GM18867 (cell line): ENCODE measurements at regions not wholly inside any gene's neighbourhood (a gene's known extent, or its start where the extent isn't known, plus 50 kb on each side); places are given as distances from the start of the nearest gene placed in this dataset.
"Not testable (repeated sequence)": the region's sequence is repeated elsewhere in the genome, so short reads cannot be mapped to it uniquely, and the experiment has no call there.

Experiments
- ATAC-seq: cut with Tn5 transposase; IDR thresholded peaks from one replicate; pipeline ENCODE4 v1.9.1; 2021; ENCODE audit warnings: mild to moderate bottlenecking, moderate library complexity; ENCODE audit not compliant: unreplicated experiment

DNA sequence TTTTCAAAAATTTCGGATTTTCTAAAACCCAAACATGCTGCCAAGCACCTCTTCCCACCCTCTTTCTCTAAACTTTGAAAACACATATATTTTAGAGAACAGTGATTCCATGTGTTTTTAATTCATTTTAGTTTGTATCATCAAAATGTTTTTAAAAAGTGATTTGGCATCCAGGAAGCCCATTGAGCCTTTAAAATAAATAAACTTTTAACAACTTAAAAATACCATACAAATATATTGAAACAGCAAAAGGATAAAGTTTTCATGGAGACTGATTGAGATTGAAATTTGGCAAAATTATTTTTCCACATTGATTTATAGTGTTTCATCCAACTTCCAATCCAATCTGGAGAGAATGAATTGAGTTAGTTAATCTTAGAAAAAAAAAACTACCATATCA, 374.7 kb downstream of the CD109 start:
- ATAC-seq = no peak

DNA sequence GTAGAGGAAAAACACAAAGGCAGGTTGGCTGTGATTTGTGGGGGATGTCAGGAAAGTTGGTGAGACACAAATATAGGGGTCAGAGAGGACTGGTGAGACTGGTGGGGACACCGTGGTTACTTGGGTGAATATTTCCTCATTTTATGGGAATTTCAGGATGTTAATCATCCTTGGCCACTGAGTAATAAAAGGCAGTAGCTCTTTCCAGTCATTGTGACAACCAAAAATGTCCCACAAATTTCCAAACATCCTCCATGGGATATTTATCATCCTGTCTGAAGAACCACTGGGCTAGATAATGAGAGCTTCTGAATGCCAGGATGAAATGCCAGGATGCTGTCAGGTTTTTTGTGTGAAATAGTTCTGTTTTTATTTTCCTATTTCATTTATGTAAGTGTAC, 374.1 kb downstream of the CD109 start:
- ATAC-seq = no peak

DNA sequence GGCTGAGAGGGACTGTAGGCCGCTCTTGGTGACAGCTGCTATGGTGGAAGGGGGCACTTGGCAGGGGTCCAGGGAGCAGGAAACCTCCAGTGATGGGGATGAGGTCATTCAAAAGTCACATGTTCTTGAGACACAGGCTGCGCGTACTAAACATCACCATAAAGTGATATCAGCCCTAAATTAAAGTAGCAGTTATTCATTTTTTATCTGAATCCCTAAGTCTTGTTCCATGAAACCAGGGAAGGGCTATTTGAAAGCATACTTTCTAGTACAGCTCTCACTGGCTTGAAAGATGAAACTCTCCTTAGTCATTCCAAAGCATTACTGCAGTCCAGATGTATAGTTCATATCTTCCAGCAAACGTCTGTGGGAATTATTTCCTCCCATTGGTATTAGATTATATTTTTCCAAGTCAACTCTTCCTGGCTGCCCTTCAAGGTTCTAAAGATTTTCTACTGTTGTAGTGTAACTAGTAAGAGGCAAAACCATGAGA, 373.1 kb downstream of the CD109 start:
- ATAC-seq = no peak

DNA sequence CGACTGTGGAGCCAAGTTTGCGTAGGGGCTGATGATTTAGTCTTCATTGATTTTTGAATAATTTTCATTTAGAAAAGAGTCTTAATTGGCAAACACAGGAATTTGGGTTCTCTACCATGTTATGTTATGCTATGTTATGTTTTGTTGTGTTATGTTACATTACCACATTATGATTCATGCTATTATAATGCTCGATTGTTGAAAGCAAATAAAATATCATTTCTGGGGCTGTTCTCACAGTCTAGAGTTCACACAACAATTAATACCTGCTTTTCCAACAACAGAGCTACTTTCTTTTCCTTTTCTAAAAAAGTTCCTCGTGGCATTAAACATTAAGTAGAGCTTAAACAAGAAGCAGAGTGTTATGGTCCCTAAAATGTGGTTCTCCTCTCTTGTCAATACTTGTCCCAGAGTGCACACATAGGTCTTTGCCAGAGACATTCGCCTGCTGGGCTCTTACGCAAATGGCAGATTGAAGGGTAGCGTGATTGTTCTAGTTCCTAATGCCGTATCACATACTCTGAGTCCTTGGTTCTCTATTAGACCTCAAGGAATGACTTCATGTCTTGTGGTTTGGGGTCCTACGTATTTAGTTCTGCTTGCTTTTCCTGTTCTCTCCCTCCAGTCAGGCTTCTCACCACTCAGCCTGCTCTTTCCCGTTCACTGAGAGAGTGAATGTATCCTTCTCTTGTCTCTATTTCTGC, 370.3 kb downstream of the CD109 start:
- no peak for ATAC-seq

DNA sequence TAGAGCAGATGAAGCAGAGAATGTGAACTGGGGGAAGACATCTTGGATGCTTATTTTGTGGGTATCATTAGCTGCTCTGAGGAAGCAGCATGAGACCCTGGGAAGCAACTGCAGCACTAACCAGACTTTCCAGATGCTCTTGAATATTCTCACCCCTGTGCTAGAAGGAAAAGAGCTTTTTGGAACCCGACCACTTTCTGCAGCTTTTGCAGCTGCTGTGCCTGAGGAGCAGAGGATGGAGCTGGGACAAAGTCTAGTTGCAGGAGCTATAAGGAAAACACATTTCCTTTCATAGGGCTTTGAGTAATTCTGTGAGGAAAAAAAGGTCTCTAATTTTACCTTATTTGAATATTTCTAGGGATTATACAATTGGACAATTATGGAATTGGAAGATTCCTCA, 369.7 kb downstream of the CD109 start:
- no peak for ATAC-seq

DNA sequence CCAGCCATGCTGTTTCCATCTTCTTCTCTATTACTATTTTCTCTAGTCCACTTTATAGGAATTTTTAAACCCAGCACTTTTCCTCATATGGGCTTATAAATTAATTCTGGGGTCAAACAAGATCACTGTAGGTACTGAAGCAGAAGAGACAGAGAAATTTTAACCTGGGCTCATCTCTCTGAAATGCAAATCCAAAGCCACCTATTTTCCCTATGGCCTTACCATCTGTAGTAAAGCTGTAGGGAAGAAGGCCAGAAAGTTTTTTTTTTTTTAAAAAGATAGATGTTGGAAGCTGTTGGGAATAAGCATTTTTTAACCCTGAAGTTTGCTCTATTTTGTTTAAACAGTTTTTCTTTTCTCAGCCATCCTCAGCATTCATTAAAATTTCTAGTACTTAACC, 367.4 kb downstream of the CD109 start:
- no peak for ATAC-seq

DNA sequence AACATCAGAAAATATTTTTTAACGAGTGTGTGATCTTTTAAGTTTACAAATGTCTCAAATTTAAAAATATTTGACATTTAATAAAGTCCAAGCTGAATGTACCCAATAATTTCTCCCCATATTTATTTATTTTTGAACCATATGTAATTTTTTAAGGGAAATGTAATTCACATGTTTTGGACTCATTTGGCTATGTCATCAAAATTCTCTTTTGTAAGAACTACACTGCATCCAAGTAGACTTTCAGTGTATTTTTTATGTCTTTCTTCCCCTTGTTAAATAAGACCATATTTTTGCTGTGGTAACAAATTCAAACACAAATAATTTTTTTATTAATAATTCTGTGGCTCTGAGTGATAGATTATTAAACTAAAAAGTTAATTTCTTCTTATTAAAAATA, 365.2 kb downstream of the CD109 start:
- ATAC-seq = no peak

DNA sequence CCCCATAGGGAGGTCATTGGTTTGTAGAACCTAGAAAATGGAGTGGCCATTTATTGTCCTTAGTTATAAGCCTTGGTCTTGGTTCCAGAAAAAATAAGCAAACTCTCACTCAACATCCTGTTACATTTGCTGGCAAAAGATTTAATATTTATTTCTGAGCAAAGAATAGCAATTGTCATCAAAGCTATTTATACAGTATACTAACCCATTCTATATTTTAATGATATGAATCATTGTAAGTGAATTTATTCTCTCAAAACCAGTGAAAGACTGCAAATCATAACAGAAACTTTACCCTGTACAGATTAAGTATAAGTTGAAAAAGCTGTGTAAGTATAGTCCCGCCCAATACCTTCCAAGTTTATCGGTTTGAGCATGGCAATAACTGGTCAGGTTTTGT, 364.4 kb downstream of the CD109 start:
- no peak for ATAC-seq

DNA sequence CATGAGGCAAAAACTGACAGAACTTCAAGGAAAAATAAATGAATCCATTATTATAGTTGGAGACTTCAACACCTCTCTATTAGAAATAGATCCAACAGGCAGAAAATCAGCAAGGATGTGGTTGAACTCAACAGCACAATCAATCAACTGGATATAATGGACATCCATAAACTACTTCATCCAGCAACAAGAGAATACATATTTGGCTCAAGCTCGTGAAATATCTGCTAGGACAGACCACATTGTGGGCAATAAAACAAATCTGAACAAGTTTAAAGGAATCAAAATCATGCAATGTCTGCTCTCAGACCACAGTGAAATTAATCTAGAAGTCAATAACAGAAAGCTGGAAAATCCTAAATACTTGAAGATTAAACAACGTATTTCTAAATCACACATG, 362.6 kb downstream of the CD109 start:
- no peak for ATAC-seq

DNA sequence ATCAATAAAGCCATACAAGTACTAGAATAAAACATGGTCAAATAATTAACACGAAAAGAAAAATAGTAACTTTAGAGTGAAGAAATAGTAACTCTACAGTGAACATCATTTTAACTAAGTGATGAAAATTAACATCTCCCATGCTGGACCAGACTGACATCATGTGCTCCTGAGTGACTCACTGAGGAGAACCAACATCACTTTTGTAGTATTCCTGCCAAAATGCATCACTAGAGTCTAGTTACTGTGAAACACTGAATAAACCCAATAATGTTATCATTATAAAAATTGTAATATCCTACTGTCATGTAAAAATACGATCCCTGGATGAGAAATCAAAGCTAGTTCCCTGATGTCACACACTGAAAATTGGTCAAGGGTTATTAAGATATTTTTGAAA, 361.3 kb downstream of the CD109 start:
- no peak for ATAC-seq

DNA sequence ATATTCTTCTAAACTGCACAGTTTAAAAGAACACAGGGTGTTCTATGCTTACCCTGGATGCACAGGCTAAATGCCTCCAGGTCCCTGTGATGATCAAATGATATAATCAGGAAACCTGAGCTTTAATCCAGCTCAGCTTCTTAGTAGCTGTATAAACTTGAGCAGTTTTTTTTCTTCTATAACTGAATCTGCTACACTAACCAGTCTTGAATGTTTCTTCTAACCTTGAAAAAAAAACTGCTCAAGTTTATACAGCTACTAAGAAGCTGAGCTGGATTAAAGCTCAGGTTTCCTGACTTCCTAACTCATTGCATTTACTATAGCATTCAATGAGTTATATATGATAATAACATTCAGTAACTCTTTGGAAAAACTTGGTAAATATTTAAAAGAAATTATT, 358.2 kb downstream of the CD109 start:
- no peak for ATAC-seq

DNA sequence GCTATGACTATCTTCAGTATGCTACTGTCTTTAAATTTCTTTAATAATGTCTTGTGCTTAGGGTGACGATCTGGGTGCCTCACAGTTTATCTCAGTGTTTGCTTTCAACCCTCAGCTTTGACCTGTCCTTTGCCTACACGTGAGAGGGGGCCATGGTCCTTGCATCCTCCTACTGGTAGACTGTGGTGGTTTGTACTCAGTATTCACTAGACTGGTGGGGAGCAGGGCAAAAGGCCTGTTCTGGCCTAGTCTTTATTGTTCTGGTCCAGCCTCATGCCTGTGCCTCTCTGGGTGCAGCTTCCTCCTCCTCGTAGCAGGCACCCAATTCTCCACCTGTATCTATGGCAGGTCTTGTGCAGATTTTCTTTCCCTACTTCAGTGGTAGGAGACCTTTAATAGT, 354.9 kb downstream of the CD109 start:
- no peak for ATAC-seq

DNA sequence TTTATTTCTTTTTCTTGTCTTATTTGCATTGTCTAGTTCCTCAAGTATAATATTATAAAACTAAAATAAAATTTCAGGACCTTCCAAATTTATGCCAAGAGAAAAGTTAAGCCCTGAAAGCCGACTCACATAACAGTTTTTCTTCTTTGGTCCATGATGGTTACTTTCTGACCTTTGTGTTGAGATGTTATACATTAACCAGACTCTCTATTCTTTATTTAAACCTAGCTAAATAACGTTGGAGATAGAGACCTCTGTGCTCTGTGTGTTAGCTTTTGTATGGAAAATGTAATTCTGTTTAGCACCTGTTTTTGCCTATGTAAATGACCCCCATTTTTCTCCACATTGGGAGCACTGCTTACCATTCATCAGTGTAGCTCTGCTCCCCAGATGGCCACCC, 352.4 kb downstream of the CD109 start:
- no peak for ATAC-seq

DNA sequence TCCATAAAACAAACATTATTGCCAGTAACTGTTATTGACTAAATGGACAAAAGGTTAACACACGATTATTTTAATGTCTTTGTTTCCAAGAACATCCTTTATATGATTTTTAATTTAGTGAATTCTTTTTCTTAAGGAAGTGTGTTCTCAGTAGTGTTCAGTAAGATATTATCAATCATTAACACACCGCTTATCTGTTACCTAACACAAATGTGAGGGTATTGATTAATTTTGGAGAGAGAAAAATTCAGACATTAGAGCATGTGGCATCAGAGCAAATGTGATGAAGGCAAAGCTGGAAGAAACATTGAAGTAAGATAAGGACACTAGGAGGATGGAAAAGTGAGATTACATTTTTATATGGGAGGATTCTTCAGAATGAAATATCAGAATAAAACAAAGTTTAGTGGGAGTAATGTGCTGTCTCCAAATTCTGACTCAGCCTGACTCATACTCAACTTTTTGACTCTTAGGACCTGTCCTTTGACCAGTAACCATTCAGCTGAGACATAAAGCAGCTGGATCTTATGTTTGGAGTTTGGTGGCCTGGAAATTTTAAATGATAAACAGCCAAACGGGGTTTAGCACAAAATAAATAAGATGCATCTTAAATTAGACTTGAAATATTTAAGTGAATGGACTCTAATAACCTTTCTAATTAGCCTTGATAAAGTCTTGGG, 348.6 kb downstream of the CD109 start:
- no peak for ATAC-seq

DNA sequence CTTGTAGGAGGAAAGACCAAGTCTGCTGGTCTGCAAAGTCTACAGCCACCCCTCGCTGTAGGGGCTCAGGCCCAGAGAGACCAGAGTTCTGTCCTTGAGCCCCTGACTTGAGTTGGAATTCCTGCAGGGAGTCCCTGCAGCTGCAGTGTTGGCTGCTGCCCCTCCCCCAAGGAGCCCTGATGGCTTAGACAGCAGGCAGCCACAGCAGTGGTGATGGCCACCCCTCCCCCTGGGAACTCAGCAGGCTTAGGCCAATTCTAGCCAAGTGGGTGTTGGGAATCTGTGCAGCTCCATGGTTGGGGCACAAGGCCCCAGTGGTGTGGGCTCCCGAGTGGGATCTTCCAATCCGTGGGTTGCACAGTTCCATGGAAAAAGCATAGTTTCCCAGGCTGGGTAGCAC, 345.4 kb downstream of the CD109 start:
- no peak for ATAC-seq

DNA sequence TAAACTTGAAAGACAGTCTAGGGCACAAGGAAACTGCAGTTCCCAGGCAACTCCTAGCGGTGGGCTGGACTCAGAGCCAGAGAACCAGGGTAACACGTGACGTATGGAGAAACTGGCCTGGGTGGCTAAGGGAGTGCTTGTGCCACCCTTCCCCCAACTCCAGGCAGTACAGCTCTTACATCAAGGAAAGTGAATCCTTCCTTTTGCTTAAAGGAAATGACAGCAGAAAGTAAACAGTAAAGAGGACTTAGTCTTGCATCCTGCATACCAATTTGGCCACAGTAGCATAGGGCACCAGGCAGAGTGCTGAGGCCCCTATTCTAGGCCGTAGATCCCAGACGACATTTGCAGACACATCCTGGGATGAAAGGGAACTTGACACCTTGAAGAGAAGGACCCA, 322.8 kb downstream of the CD109 start:
- ATAC-seq = no peak

DNA sequence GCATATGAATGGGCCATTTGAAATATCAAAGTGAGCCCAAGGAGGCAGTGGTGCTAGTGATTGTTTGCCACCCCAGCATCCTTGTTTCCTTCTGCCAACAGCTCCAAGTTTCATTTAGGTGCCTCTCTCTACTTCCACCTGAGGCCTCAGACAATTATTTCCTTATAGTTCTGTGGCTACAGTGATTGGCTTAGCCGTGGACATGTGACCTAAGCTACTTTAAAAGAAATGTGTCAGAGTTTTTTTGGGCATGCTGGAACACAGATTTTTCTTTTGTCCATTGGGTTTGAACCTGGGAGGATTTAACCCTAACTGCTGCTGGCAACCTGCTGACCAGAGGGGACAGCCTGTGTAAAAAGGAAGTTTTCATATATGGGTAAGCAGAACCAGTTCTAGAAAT, 319.4 kb downstream of the CD109 start:
- ATAC-seq = no peak

DNA sequence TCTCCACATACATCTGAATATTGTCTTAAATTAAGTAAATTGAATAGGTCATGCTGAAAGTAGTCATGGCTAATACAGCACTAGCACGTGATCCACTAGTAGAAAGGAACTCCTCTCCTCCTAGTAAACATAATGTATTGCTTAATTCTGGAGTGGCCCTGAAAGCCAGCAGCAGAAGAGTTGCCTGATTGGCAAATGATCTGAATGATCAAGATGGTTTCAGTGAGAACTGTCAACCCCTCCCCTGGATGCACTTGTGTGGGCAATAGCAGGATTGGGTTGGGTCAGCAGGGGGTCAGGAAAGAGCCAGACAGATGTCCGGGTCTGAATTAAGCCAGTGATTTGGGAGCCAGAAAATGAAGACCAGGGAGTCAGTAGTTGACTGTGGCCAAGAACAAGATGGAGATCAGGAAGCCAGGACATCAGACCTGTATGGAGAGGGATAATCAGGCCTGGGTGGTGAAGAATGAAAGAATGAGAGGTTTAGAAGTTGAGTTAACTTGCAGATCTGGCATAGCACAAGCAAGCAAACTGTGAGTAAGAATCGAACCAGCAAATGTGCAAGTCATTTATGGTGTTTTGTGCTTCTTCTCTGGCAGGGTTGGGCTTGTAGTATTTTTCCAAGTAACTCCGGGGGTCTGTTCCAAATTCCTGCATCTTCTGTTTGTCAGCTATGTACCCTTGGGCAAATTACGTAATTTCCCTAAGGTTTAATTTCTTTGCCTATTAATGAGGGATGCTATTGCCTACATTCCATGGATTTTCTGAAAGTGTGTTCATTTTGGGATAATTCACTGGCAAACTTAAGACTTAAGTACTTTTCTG, 304.9 kb downstream of the CD109 start:
- no peak for ATAC-seq

DNA sequence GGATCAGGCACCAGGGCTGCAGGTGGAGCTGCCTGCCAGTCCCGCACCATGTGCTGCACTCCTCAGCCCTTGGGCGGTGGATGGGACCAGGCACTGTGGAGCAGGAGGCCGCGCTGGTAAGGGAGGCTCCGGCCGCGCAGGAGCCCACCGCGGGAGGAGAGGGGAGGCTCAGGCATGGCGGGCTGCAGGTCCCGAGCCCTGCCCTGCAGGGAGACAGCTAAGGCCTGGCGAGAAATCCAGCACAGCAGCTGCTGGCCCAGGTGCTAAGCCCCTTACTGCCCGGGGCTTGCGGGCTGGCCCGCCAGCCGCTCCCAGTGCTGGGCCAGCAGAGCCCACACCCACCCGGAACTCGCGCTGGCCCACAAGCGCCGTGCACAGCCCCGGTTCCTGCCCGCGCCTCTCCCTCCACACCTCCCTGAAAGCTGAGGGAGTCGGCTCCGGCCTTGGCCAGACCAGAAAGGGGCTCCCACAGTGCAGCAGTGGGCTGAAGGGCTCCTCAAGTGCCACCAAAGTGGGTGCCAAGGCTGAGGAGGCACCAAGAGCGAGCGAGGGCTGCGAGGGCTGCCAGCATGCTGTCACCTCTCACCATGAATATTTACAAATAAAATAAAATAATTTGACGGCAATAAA, 294.7 kb downstream of the CD109 start:
- ATAC-seq = not testable (repeated sequence)

DNA sequence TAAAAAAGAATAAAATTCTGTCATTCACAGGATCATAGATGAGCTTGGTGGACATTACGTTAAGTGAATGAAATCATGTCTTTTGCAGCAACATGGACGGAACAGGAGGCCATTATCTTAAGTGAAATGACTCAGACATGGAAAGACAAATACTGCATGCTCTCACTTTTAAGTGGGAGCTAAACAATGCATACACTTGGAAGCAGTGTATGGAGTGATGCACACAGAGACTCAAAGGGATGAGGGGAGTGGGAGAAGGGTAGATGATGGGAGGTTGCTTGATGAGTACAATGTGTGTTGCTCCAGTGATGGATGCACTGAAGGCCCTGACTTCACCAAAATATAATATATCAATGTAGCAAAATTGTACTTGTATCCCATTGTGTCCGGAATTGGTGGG, 293.4 kb downstream of the CD109 start:
- ATAC-seq = no peak

DNA sequence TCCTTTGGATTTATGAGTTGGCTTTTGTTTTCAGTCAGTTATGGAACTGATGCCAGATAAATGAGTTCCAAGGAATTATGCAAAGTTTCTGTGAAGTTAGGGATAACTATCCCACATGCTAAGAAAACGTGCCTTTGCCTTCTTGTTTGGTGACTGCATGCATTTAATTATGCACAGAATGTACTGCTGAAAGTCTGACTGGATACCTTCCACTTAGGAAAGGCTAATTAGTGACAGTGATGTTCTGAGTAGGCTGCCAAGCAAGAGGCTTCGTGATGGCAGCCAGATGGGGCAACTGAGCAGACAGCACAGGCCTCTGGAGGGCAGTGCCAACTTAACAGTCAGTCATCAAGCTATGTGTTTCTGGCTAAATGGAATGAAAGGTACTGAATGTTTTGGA, 289.9 kb downstream of the CD109 start:
- ATAC-seq = no peak
